Caco-2 (cell line): ENCODE measurements at regions not wholly inside any gene's neighbourhood (a gene's known extent, or its start where the extent isn't known, plus 50 kb on each side); places are given as distances from the start of the nearest gene placed in this dataset.

ENCODE experiments used
- BruUV-seq: library from RNA; stranded (reverse); fragments of 400-500 nt; replicated peaks from 2 replicates; lab custom pipeline; 2021; lab: Mats Ljungman, UMichigan
- CTCF ChIA-PET: fragments of 300-600 bp; sonication (Branson Sonifier 250); formaldehyde crosslinking; loops from one replicate; lab custom pipeline; 2022; ENCODE audit warnings: antibody characterized with exemption; lab: Charles Lee
- POLR2A ChIA-PET: fragments of 300-600 bp; sonication (Branson Sonifier 250); formaldehyde crosslinking; loops from one replicate; lab custom pipeline; 2022; ENCODE audit warnings: antibody characterized with exemption; lab: Charles Lee
- DNase-seq, 2 experiments: peaks; one replicate each; pipeline versions ENCODE4 v3.0.0 to v3.0.0-alpha.2; 2020 to 2022
- H3K27me3 ChIP-seq: replicated peaks from 2 replicates; pipeline ENCODE4 v1.6.0; 2011; ENCODE audit warnings: low read length; ENCODE audit not compliant: control insufficient read depth, insufficient read depth
- H3K36me3 ChIP-seq: 2 replicates; pipeline ENCODE4 v1.5.1; 2011; ENCODE audit warnings: low read length; ENCODE audit not compliant: control insufficient read depth, insufficient read depth
- H3K4me1 ChIP-seq: fragments of 250-450 bp; sonication (Bioruptor Pico); 2 replicates; pipeline ENCODE4 v1.5.1; 2020; ENCODE audit warnings: mild to moderate bottlenecking
- H3K4me3 ChIP-seq: 2 replicates; pipeline ENCODE4 v1.5.1; 2011; ENCODE audit warnings: low read depth, mild to moderate bottlenecking, control low read depth, low read length
- H3K9me3 ChIP-seq: fragments of 250-450 bp; sonication (Bioruptor Pico); 2 replicates; pipeline ENCODE4 v1.5.1; 2020; ENCODE audit warnings: mild to moderate bottlenecking, moderate library complexity
- H3K27ac Mint-ChIP-seq: one replicate; pipeline ENCODE4 v1.8.0; 2022; ENCODE audit warnings: mixed read lengths; ENCODE audit not compliant: unreplicated experiment
- H3K27me3 Mint-ChIP-seq: one replicate; pipeline ENCODE4 v1.8.0; 2022; ENCODE audit warnings: mixed read lengths; ENCODE audit not compliant: insufficient read depth, unreplicated experiment
- H3K36me3 Mint-ChIP-seq: one replicate; pipeline ENCODE4 v1.8.0; 2022; ENCODE audit warnings: mild to moderate bottlenecking, mixed read lengths; ENCODE audit not compliant: insufficient read depth, unreplicated experiment
- H3K4me1 Mint-ChIP-seq: one replicate; pipeline ENCODE4 v1.8.0; 2022; ENCODE audit warnings: low read depth, mixed read lengths; ENCODE audit not compliant: unreplicated experiment
- H3K4me3 Mint-ChIP-seq: one replicate; pipeline ENCODE4 v1.8.0; 2022; ENCODE audit warnings: mild to moderate bottlenecking, moderate library complexity, mixed read lengths; ENCODE audit not compliant: unreplicated experiment
- H3K9me3 Mint-ChIP-seq: one replicate; pipeline ENCODE4 v1.8.0; 2022; ENCODE audit warnings: mixed read lengths; ENCODE audit not compliant: unreplicated experiment
- intact Hi-C: fragments of 100-400 bp; cut with micrococcal nuclease; formaldehyde crosslinking; loops from one replicate; pipeline ENCODE4 v1.10.0; 2022; ENCODE audit not compliant: unreplicated experiment
- TF ChIP-seq, protein P1 (sequence below), 2 experiments: fragments of 200-600 bp in 1 of 2; IDR thresholded peaks; 1 replicate in 1 of 2; 2 replicates in 1 of 2; pipeline versions ENCODE4 v1.5.1 to v1.8.0; 2011 to 2022; ENCODE audit warnings: antibody characterized with exemption in 1 of 2, control low read depth in 1 of 2, inconsistent platforms in 1 of 2, low read depth in 1 of 2, low read length in 1 of 2, mild to moderate bottlenecking in 1 of 2, moderate library complexity in 1 of 2; ENCODE audit not compliant: insufficient read depth in 1 of 2, severe bottlenecking in 1 of 2, unreplicated experiment in 1 of 2

DNA sequence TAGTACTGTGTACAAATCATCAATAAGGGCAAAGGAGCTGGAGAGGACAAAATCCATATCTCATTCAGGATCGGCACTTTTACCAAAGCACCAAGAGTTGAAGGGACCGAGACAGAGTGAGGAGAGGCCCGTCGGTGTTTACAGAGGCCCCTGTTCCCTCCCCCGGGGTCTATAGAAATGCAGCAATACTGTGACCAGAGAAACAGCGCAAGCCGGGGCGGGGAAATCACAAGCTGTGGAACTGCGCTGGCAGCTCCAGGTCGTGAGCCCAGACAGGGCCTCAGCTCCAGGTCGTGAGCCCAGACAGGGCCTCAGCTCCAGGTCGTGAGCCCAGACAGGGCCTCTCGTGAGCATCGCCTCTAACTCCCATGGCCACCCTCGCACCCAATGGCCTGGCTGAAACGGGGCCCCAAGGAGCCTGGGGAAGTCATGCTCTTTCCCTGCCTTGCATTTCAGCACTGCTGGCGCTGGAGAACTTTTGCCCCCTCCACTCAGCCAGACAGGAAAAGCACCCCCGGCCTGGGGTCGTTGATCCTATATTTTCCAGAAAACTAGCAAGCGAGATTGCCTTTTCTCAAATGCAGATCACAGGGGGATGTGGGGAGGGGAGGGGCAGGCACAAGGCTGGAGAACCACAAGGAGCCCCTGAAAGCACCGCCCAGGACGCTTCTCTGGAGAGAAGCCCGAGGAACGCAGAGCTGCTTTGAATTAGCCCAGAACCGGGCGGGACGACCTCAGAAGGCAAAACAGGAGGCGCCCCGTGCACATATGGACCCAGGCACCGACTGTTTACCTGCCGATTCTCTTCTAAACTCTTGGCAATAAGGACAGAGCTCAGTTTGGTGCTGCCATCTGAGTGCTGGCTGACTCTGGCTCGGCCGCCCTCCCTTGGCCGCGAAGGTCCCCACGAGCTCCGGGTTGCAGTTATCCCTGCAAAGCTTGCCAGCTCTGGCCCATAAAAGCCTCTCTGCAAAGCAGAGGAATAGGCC is 223.7 kb downstream of the ACKR3 start:
- Histone ChIP-seq H3K4me1 (no peaks in the 10 kb centered on the region), H3K4me3 (no peak overlapping the region), H3K36me3 (no peaks in the 10 kb centered on the region), H3K27me3 (no peaks in the 10 kb centered on the region), H3K9me3 (no peaks in the 10 kb centered on the region)
- TF ChIP-seq, protein P1, sequence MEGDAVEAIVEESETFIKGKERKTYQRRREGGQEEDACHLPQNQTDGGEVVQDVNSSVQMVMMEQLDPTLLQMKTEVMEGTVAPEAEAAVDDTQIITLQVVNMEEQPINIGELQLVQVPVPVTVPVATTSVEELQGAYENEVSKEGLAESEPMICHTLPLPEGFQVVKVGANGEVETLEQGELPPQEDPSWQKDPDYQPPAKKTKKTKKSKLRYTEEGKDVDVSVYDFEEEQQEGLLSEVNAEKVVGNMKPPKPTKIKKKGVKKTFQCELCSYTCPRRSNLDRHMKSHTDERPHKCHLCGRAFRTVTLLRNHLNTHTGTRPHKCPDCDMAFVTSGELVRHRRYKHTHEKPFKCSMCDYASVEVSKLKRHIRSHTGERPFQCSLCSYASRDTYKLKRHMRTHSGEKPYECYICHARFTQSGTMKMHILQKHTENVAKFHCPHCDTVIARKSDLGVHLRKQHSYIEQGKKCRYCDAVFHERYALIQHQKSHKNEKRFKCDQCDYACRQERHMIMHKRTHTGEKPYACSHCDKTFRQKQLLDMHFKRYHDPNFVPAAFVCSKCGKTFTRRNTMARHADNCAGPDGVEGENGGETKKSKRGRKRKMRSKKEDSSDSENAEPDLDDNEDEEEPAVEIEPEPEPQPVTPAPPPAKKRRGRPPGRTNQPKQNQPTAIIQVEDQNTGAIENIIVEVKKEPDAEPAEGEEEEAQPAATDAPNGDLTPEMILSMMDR (IDR thresholded peaks at IDR 0.05; ENCODE audit: insufficient read depth in 1 of 2, low read depth in 1 of 2, low read length in 1 of 2, severe bottlenecking in 1 of 2, unreplicated experiment in 1 of 2), result no peak
- ChIA-PET CTCF (no interaction called here), POLR2A (no interaction called here)
- H3K27me3 Mint-ChIP-seq, result no peaks in the 10 kb centered on the region
- no peaks in the 10 kb centered on the region for H3K36me3 Mint-ChIP-seq
- no peaks in the 10 kb centered on the region for H3K4me1 Mint-ChIP-seq
- intact Hi-C loops, result no loop called here
- no TSS peak for BruUV-seq
- H3K27ac Mint-ChIP-seq, result no peak overlapping the region
- H3K4me3 Mint-ChIP-seq, result no peak overlapping the region
- DNase-seq, result no peak
- peaks cover 10% of the 10 kb centered on the region for H3K9me3 Mint-ChIP-seq

DNA sequence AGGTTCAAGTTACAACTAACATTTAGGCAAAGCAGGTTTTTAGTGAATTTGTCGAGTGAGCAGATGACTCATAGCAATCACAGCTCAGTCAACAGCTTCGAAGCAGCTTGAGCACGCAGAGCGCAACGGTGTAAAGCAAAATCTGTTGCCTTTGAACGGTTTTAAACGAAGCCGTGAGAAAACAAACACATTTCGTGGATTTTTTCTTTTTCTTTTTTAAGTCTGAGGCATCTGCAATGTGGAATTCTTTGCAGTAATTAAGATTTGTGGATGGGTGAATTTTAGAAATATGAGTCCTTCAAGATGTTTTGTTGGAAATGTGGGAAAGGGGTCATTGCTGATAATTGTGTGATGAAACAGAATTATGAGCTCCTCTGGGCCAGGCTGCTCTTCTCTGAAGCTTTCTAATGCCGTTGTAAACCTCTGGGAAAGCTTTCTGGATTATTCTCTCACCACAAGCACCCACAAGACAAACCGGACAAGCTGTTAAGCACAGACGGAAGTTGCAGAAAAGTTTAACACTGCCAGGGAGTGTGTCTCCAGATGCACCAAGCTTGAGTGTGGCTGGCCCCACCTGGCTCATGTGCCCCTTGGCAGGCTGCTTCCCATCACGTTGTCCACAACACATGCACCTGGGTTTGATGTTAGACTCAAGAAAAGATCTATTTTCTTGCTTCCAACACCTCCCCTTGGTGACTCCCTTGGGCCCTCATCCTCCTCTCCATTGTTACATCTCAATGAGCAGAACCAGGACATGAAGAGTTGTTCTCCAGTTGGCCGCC is 224.7 kb downstream of the ACKR3 start:
- Mint-ChIP-seq H3K36me3 (no peaks in the 10 kb centered on the region), H3K4me3 (no peak overlapping the region), H3K27me3 (no peaks in the 10 kb centered on the region), H3K9me3 (peaks cover 10% of the 10 kb centered on the region), H3K4me1 (no peaks in the 10 kb centered on the region), H3K27ac (no peak overlapping the region)
- POLR2A ChIA-PET, result no interaction called here
- Histone ChIP-seq H3K4me1 (no peaks in the 10 kb centered on the region), H3K36me3 (no peaks in the 10 kb centered on the region), H3K9me3 (no peaks in the 10 kb centered on the region), H3K27me3 (no peaks in the 10 kb centered on the region), H3K4me3 (no peak overlapping the region)
- BruUV-seq, result no TSS peak
- CTCF ChIA-PET, result no interaction called here
- intact Hi-C loops, result no loop called here
- no peak for DNase-seq
- TF ChIP-seq, protein P1 (IDR thresholded peaks at IDR 0.05; ENCODE audit: insufficient read depth in 1 of 2, low read depth in 1 of 2, low read length in 1 of 2, severe bottlenecking in 1 of 2, unreplicated experiment in 1 of 2), result no peak

DNA sequence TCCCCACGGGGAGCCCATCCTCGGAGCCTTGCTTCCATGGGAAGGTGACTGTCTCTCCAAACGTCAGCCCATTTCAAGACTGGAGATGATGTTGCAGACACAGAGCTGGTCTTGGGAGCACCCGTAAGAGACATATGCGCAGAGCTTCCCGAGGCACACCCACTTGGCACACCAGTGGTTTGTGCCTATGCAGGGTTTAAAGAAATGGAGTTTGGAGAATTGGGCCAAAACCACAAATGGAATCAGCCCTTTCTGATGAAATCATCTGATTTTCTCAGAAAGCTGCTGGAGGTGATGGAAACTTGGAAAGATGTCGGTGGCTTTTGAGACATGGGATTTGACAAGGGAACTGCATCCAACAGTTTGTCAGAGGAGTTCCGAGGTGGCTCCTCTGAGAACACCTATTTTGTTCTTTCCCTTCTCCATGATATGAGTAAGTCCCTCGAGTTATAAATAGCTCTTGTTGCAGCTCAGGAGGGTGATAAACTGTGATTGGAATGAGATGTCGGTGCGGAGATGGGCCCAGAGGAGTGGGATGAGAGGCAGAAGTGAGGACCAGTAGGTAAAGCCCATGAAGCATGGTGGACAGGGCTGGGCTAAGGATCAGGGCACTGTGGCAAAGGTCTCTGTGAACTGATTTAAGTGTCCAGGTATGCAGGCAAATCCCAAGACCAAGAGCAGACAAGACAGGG is 225.7 kb downstream of the ACKR3 start:
- POLR2A ChIA-PET, result no interaction called here
- Histone ChIP-seq H3K9me3 (no peaks in the 10 kb centered on the region), H3K4me3 (no peak overlapping the region), H3K4me1 (no peaks in the 10 kb centered on the region), H3K36me3 (no peaks in the 10 kb centered on the region), H3K27me3 (no peaks in the 10 kb centered on the region)
- no peak overlapping the region for H3K4me3 Mint-ChIP-seq
- no peak overlapping the region for H3K27ac Mint-ChIP-seq
- H3K36me3 Mint-ChIP-seq, result no peaks in the 10 kb centered on the region
- TF ChIP-seq, protein P1 (IDR thresholded peaks at IDR 0.05; ENCODE audit: insufficient read depth in 1 of 2, low read depth in 1 of 2, low read length in 1 of 2, severe bottlenecking in 1 of 2, unreplicated experiment in 1 of 2), result no peak
- intact Hi-C loops, result no loop called here
- DNase-seq, result no peak
- CTCF ChIA-PET, result no interaction called here
- BruUV-seq, result no TSS peak
- H3K4me1 Mint-ChIP-seq, result no peaks in the 10 kb centered on the region
- no peaks in the 10 kb centered on the region for H3K27me3 Mint-ChIP-seq
- peaks cover 10% of the 10 kb centered on the region for H3K9me3 Mint-ChIP-seq
